Hypothalamus (tissue), 51 donors: ENCODE measurements at regions not wholly inside any gene's neighbourhood (a gene's known extent, or its start where the extent isn't known, plus 50 kb on each side); places are given as distances from the start of the nearest gene placed in this dataset.

Experiments used
- DNase-seq, 51 donors: peaks; one replicate each; lab custom pipeline; 2025; lab: John Stamatoyannopoulos, UW

- no peak for DNase-seq
Measured at GRCh38 chr6:126091466-126091865, 105.1 kb downstream of the TRMT11 start.

- no peak for DNase-seq
Measured at GRCh38 chr6:126093108-126093507, 106.8 kb downstream of the TRMT11 start.

DNA sequence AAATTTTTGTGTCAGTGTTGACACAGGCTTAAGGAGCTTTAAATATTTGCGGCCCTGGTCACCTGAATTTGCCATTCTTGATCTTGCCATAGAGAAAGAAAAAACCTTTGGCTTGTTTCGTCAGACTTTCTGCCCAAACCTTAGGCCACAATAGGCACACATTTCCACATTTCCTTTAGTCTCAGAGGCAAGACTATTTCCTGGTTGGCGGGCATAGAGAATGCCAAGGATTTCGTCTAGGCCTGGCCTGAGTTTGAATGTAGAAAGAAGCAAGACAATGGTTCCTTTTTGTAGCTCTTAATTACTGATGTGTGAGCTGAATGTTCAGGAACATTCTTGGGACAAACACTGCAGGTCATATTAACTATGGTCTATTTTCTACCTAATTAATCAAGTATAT lies 108.1 kb downstream of the TRMT11 start:
- DNase-seq: no peak

- DNase-seq: no peak
Measured at GRCh38 chr6:126100386-126100785, 114.0 kb downstream of the TRMT11 start.

GRCh38 chr6:126102358-126102757 lies 116.0 kb downstream of the TRMT11 start:
- no peak for DNase-seq

DNA sequence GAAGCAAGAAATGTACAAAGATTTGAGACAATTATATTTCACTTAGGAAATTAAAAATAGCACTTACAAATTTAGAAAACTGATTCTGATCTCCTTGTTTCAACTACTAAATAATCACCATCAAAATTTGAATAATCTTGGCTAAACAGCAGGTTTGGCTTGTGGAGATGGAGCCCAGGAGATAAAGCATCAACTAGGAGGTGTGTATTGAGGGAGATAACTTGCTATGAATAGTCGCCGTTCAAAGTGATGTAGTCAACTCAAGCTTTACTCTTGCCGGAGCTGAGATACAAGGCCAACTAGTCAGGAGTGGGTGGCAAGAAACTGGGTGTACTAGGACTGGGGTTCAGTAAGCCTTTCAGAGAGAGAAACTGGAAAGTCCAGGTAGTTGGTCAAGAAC lies 117.7 kb downstream of the TRMT11 start:
- DNase-seq: no peak

DNA sequence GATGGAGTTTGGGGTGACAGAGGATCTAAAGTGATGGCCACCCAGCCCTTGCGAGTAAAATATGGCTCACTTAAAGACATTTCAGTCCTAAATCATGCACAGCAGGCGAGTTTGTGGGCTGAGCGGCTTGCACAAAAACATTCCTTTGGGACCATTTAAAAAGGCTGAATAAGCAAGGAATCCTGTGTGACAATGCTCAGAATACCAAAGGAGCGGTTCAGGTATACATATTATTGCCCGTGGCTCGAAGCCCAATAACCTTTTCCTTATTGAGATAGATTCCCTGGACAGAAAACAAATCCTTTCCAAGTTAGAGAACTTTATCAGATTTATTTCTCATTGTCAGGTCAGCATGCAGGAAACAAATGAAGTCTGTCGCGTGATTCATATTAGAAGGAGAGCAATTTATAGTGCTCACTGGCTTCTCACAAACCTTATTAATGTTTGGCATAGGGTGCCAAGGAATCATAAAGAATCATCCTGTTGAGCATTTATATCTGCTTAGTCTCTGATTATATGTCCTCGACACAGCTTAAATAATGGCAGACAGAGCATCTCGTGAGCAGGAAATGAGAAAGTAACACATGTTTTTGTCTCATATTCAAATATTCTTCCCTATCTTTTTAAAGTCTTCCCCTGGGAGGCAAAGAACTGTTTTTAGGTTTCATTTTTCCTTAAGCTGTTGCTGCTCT lies 121.3 kb downstream of the TRMT11 start:
- DNase-seq: no peak

DNA sequence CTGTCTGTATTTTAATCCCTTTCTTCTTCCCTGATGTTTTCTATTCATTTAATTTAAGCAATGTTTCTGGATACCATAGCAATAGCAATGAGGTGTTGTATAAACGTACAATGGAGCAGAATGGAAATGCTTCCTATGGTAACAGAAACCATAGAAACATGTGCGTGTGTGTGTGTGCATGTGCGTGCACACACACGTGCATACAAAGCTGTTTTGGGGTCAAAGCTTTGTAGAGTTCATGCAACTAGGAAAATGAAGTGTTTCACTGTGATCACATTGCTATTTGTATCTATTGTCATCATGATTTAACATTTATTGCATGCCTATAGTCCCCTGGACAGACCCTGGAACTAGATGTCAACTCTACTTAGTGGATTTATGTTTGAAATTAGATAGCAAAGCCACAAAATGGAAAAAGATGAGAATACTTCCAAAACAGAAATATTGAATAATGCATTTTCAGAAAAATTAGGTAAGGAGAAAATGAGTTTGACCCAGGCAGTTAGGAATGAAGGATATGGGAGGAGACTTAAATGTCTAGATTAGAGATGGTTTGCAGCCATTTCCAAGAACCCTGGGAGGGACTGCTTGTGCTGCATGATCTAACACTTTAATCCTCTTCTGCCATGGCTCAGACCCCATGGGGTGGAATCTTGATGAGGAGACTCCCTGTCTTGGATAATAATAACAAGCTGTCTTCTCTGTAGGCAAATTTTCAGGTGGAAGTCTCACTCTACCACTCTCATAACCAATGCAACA lies 124.4 kb downstream of the TRMT11 start:
- DNase-seq: no peak

DNA sequence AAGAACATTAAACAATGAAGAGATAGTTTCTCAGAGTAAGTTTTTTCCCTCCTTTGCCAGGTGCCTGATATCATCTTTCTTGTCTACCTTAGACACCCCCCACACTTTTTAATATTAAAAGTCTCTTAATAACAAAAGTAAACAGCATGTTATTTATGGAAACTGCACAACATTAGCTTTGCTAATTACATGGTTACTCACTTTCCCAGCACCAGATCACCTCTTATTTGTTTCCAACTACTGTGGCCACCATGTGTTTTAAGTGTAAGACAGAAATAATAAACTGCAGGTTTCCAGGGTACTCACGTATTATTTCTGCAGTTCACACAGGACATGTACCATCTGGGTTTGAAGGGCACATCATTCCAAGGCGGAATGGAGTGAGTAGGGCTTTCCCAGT lies 125.0 kb downstream of the TRMT11 start:
- no peak for DNase-seq

DNA sequence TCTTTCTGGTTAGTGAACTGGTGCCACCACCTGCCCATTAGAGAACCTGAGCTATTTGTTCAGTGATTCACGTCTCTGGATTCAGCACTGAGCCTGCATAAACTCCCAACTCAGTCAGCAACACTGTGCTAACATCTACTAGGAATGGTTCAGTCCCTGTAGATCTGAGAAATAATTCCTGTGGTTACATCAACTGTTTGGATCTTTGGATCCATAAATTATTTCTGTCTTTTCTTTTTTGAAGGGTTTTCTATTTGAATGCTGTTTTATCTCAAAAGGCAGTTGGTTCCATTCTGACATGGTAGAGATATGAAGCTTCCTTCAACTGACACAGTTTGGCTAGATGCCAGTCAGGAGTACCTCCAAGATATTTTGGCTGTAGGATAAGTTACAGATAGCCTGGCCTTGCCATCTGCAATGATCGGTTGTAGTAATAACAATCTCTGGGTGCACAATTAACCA lies 125.9 kb downstream of the TRMT11 start:
- DNase-seq: no peak

GRCh38 chr6:126113261-126113660 lies 126.9 kb downstream of the TRMT11 start:
- DNase-seq: no peak

DNA sequence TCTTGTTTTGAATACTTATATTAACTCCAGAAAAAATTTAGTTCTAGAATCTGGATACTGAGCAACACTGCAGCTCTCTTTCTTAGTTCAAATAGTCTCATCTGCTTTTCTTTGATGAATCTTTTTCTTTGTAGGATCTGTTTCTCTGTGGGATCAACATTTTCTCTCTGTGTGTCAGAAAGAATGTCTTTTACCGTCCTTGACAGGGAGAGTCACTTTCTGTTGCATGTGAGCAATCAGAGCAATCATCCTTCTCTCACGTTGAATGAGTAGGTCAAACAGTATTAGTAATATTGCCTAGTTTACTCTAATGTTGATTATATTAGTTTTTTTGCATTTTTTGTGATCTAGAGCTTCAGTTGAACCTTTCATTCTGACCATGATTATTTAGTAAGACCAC lies 130.9 kb downstream of the TRMT11 start:
- DNase-seq: no peak

DNA sequence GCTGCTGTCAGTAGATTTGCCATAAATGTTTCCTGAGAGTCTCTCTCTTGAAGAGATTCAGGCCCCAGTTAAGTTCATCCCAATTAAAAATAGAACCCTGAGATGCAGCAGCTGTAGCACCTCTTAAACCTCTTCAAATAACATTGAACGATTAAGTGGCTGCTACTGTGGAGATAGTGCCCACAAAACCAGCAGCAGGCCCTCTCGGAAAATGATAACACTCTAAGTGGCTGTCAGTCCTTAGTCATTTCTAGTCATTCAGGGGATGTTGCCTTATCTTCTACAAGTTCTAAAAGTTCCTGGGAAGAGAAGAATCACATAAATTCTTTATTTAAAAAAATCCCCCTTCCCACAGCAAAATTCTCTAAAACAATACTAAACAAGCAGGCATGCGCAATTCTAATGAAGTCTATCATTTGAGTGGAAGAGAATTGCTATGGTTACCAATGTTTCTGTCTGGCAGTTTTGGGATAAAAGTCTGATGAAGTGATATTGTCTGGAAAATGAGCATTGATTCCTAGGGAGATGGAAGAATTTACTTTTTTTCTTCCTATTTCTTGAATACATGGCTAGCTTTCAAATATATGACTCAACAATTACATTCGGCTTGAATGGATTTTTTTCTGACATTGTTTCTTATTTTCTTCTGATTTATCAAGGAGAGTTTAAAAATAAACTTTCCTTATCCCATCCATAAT lies 131.9 kb downstream of the TRMT11 start:
- no peak for DNase-seq

DNA sequence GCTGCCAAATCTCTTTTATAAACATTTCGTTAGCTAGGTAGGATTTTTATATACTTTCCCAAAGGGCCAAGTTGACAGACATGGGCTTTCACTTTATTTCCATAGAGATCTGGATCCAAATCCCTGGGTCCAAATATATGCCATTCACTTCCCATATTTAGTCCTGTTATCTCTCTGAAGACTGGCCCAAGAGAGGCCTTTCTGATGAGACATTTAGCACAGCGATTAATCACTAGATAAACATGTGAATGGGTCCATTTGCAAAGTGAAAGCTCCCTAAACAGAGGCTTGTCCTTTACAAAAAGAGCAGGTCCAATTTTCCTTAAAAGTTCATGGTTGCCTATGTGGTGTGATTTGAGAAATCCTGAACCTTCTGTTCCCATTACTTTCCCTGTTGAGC lies 132.6 kb downstream of the TRMT11 start:
- DNase-seq: no peak

- DNase-seq: no peak
Measured at GRCh38 chr6:126123226-126123625, 136.9 kb downstream of the TRMT11 start.

DNA sequence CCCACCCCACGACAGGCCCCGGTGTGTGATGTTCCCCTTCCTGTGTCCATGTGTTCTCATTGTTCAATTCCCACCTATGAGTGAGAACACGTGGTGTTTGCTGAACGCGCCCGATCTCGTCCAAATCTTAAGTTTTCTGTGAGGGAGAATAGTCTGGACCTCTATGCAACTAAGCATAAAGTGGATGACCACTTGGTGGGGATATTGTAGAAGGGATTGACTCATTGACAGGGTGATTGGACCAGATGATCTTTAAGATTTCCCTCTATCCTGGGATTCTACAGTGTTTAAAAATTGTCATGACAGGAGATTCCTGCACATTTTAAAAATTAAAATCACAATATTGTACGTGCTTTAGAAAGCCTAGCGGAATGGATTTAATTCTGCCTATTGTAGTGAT lies 141.3 kb downstream of the TRMT11 start:
- no peak for DNase-seq

- DNase-seq: no peak
Measured at GRCh38 chr6:126131246-126131645, 144.9 kb downstream of the TRMT11 start.

DNA sequence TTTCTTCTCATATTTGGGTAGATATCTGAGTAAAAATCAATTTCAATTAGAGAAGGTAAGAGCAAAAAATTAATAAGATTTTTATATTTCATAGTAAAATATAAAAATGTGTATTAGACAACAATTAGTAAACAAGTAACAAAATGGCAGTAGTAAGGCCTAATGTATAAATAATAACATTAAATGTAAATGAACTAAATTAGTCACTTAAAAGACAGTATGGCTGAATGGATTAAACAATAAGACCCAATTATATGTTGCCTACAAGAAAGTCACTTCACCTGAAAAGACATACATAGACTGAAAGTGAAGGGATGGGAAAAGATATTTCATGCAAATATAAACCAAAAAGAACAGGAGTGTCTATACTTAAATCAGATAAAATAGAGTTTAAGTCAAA lies 147.6 kb downstream of the TRMT11 start:
- DNase-seq: no peak

DNA sequence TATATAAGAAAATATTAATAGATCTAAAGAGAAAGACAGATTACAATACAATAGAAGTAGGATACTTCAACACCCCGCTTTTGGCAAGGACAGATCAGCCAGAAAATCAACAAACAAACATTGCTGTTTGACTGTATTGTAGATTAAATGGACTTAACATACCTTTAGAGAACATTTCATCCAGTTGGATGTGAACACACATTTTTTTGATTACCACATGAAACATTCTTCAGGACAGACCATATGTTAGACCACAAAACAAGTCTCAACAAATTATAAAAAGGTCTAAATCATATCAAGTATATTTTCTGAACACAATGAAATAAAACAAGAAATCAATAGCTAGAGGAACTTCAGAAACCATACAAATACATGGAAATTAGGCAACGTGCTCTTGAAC lies 148.2 kb downstream of the TRMT11 start:
- DNase-seq: no peak

- DNase-seq: no peak
Measured at GRCh38 chr6:126140015-126140414, 153.7 kb downstream of the TRMT11 start.

DNA sequence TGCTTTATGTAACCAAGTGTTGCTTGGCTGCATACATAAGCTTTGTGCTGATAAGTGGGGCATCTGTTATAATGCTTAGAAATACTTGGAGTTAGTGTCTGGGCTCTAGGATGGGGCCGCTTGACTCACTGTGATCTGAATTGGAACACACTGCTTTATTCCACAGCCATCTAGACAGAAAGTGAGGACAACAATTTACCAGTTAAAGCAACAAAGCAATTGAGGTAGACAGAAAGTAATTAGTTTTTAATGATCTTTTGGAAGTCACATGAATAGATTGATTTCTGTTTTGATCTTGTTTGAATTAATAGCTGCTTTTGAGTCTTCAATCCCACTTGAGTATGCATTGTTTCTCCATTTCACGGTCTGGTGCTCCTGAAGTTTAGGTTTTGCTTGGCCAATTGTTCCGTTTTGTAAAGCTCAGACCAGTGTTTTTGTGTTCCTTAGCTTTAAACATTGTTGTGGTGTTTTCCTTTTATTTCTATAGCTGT lies 157.5 kb downstream of the TRMT11 start:
- DNase-seq: peak in 2 of 51 donors; percentile 3 to 16

- DNase-seq: no peak
Measured at GRCh38 chr6:126145351-126145750, 159.0 kb downstream of the TRMT11 start.
